HEK293 (cell line): ENCODE measurements at regions not wholly inside any gene's neighbourhood (a gene's known extent, or its start where the extent isn't known, plus 50 kb on each side); places are given as distances from the start of the nearest gene placed in this dataset.

Experiments
- CTCF ChIA-PET: fragments of 350-600 bp; formaldehyde crosslinking; extraction: SDS; loops from one replicate; lab custom pipeline; 2021; ENCODE audit warnings: antibody characterized with exemption; lab: Yijun Ruan, JAX
- POLR2A ChIA-PET: fragments of 300-600 bp; formaldehyde crosslinking; extraction: SDS; loops from one replicate; lab custom pipeline; 2020; ENCODE audit warnings: antibody characterized with exemption, inconsistent platforms; lab: Yijun Ruan, JAX
- H3K27ac ChIP-seq: fragments of 200-500 bp; sonication (Bioruptor generic); 2 replicates; pipeline ENCODE4 v1.5.1; 2014; ENCODE audit warnings: low read depth, low read length, control low read depth, inconsistent platforms; ENCODE audit errors: extremely low read depth
- H3K36me3 ChIP-seq, 2 experiments: fragments of 200-500 bp in 1 of 2; sonication (Bioruptor generic) in 1 of 2; 1 replicate in 1 of 2; 2 replicates in 1 of 2; pipeline ENCODE4 v1.5.1; 2014 to 2017; ENCODE audit warnings: inconsistent platforms in 2 of 2, low read length in 2 of 2; ENCODE audit not compliant: control insufficient read depth in 2 of 2, insufficient read depth in 1 of 2
- H3K4me1 ChIP-seq: fragments of 200-500 bp; sonication (Bioruptor generic); 2 replicates; pipeline ENCODE4 v1.5.1; 2014; ENCODE audit warnings: mild to moderate bottlenecking, low read length, inconsistent platforms; ENCODE audit not compliant: control insufficient read depth, insufficient read depth
- H3K4me3 ChIP-seq: 2 replicates; pipeline ENCODE4 v1.5.1; 2011; ENCODE audit warnings: low read depth, mild to moderate bottlenecking, control low read depth, low read length, moderate library complexity
- H3K9me3 ChIP-seq: fragments of 200-500 bp; sonication (Bioruptor generic); 2 replicates; pipeline ENCODE4 v1.5.1; 2014; ENCODE audit warnings: low read depth, low read length, inconsistent platforms; ENCODE audit not compliant: control insufficient read depth, insufficient read depth
- GFI1B ChIP-seq: fragments of 450-650 bp; formaldehyde crosslinking; IDR thresholded peaks from 2 replicates; pipeline ENCODE4 v1.5.1; 2016; ENCODE audit warnings: missing biosample characterization, missing genetic modification characterization
- KLF10 ChIP-seq: fragments of 450-650 bp; IDR thresholded peaks from 2 replicates; pipeline ENCODE4 v1.5.1; 2018; ENCODE audit warnings: missing biosample characterization, mild to moderate bottlenecking, missing genetic modification characterization
- SCRT2 ChIP-seq: fragments of 450-650 bp; formaldehyde crosslinking; IDR thresholded peaks from 2 replicates; pipeline ENCODE4 v1.5.1; 2016; ENCODE audit warnings: missing biosample characterization, missing genetic modification characterization
- ZIC2 ChIP-seq: fragments of 450-650 bp; formaldehyde crosslinking; IDR thresholded peaks from 2 replicates; pipeline ENCODE4 v1.5.1; 2016; ENCODE audit warnings: missing biosample characterization, missing genetic modification characterization
- ZNF132 ChIP-seq: fragments of 450-650 bp; formaldehyde crosslinking; IDR thresholded peaks from 2 replicates; pipeline ENCODE4 v1.5.1; 2017; ENCODE audit warnings: missing biosample characterization, missing genetic modification characterization, borderline replicate concordance
- ZNF248 ChIP-seq: fragments of 450-650 bp; formaldehyde crosslinking; IDR thresholded peaks from 2 replicates; pipeline ENCODE4 v1.5.1; 2017; ENCODE audit warnings: missing biosample characterization, missing genetic modification characterization
- ZNF37A ChIP-seq: fragments of 450-650 bp; IDR thresholded peaks from 2 replicates; pipeline ENCODE4 v1.5.1; 2018; ENCODE audit warnings: missing biosample characterization, missing genetic modification characterization
- ZNF394 ChIP-seq: fragments of 450-650 bp; formaldehyde crosslinking; IDR thresholded peaks from 2 replicates; pipeline ENCODE4 v1.5.1; 2016; ENCODE audit warnings: missing biosample characterization, missing genetic modification characterization, mild to moderate bottlenecking, moderate library complexity, borderline replicate concordance
- ZNF404 ChIP-seq: fragments of 450-650 bp; formaldehyde crosslinking; IDR thresholded peaks from 2 replicates; pipeline ENCODE4 v1.5.1; 2017; ENCODE audit warnings: missing biosample characterization, missing genetic modification characterization
- ZNF416 ChIP-seq: fragments of 450-650 bp; formaldehyde crosslinking; IDR thresholded peaks from 2 replicates; pipeline ENCODE4 v1.5.1; 2016; ENCODE audit warnings: missing biosample characterization, missing genetic modification characterization
- ZNF558 ChIP-seq: fragments of 450-650 bp; formaldehyde crosslinking; IDR thresholded peaks from 2 replicates; pipeline ENCODE4 v1.5.1; 2016; ENCODE audit warnings: missing biosample characterization, missing genetic modification characterization
- TF ChIP-seq, protein P1 (sequence below): fragments of 450-650 bp; formaldehyde crosslinking; IDR thresholded peaks from 2 replicates; pipeline ENCODE4 v1.5.1; 2016; ENCODE audit warnings: missing biosample characterization, missing genetic modification characterization
- TF ChIP-seq, protein P2 (sequence below): fragments of 450-650 bp; formaldehyde crosslinking; conservative IDR thresholded peaks from 2 replicates; pipeline ENCODE4 v1.5.1; 2016; ENCODE audit warnings: low read depth, missing biosample characterization, missing genetic modification characterization
- TF ChIP-seq, protein P3 (sequence below): fragments of 450-650 bp; formaldehyde crosslinking; IDR thresholded peaks from 2 replicates; pipeline ENCODE4 v1.5.1; 2016; ENCODE audit warnings: missing biosample characterization, missing genetic modification characterization
- TF ChIP-seq, protein P4 (sequence below): fragments of 450-650 bp; formaldehyde crosslinking; IDR thresholded peaks from 2 replicates; pipeline ENCODE4 v1.5.1; 2017; ENCODE audit warnings: missing biosample characterization, missing genetic modification characterization
- TF ChIP-seq, protein P5 (sequence below): fragments of 450-650 bp; IDR thresholded peaks from 2 replicates; pipeline ENCODE4 v1.5.1; 2018; ENCODE audit warnings: missing biosample characterization, mild to moderate bottlenecking, missing genetic modification characterization
- TF ChIP-seq, protein P6 (sequence below): fragments of 450-650 bp; formaldehyde crosslinking; IDR thresholded peaks from 2 replicates; pipeline ENCODE4 v1.5.1; 2017; ENCODE audit warnings: missing biosample characterization, mild to moderate bottlenecking, missing genetic modification characterization, moderate library complexity
- TF ChIP-seq, protein P7 (sequence below): fragments of 450-650 bp; formaldehyde crosslinking; IDR thresholded peaks from 2 replicates; pipeline ENCODE4 v1.5.1; 2016; ENCODE audit warnings: missing biosample characterization, missing genetic modification characterization

DNA sequence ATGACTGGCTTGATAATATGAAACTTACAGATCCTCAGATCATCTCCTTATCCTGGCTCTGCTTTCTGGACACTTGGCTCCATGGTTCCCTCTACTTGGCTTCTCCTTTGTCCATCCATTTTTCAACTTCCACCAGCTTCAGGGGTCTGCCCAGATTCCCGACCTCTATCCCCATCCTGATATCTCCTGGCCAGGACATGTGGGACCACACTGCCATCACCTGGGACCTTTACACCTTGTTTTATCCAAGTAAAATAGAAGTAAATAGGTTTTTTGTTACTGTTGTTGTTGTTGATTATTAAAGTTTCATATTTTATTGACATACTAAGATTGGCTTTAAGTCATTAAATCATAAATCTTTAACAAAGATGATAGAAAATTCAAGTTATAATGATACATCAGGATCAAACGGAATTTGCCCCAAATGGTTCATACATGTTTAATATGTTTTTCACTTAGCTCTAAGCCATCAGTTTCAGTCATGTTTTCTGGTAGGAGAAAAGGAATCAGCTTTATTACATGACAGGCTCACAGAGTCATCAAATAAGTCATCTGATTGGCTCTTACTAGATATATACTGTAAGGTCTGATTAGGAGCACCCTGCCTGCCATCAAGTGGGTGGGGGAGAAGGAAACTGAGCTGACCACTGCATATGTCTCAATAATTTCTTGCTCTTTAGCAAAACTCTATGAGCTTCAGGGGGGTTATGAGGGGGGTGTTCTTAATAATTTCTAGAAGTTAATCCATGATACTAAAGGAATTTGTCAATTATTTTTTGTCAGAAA is 111.5 kb upstream of the AHR start (continued):
- TF ChIP-seq, protein P1, sequence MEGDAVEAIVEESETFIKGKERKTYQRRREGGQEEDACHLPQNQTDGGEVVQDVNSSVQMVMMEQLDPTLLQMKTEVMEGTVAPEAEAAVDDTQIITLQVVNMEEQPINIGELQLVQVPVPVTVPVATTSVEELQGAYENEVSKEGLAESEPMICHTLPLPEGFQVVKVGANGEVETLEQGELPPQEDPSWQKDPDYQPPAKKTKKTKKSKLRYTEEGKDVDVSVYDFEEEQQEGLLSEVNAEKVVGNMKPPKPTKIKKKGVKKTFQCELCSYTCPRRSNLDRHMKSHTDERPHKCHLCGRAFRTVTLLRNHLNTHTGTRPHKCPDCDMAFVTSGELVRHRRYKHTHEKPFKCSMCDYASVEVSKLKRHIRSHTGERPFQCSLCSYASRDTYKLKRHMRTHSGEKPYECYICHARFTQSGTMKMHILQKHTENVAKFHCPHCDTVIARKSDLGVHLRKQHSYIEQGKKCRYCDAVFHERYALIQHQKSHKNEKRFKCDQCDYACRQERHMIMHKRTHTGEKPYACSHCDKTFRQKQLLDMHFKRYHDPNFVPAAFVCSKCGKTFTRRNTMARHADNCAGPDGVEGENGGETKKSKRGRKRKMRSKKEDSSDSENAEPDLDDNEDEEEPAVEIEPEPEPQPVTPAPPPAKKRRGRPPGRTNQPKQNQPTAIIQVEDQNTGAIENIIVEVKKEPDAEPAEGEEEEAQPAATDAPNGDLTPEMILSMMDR (tag by site-specific recombination), result no peak
- TF ChIP-seq ZNF394 (no peak), ZNF558 (tag by site-specific recombination) (no peak), SCRT2 (no peak), ZNF248 (tag by site-specific recombination) (no peak), KLF10 (no peak)
- TF ChIP-seq, protein P2, sequence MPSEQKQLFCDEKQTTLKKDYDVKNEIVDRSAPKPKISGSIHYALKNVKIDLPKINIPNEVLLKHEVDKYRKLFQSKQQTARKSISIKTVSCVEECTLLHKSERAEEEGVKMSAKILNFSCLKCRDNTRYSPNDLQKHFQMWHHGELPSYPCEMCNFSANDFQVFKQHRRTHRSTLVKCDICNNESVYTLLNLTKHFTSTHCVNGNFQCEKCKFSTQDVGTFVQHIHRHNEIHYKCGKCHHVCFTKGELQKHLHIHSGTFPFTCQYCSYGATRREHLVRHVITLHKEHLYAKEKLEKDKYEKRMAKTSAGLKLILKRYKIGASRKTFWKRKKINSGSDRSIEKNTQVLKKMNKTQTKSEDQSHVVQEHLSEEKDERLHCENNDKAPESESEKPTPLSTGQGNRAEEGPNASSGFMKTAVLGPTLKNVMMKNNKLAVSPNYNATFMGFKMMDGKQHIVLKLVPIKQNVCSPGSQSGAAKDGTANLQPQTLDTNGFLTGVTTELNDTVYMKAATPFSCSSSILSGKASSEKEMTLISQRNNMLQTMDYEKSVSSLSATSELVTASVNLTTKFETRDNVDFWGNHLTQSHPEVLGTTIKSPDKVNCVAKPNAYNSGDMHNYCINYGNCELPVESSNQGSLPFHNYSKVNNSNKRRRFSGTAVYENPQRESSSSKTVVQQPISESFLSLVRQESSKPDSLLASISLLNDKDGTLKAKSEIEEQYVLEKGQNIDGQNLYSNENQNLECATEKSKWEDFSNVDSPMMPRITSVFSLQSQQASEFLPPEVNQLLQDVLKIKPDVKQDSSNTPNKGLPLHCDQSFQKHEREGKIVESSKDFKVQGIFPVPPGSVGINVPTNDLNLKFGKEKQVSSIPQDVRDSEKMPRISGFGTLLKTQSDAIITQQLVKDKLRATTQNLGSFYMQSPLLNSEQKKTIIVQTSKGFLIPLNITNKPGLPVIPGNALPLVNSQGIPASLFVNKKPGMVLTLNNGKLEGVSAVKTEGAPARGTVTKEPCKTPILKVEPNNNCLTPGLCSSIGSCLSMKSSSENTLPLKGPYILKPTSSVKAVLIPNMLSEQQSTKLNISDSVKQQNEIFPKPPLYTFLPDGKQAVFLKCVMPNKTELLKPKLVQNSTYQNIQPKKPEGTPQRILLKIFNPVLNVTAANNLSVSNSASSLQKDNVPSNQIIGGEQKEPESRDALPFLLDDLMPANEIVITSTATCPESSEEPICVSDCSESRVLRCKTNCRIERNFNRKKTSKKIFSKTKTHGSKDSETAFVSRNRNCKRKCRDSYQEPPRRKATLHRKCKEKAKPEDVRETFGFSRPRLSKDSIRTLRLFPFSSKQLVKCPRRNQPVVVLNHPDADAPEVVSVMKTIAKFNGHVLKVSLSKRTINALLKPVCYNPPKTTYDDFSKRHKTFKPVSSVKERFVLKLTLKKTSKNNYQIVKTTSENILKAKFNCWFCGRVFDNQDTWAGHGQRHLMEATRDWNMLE (tag by site-specific recombination), result no peak
- TF ChIP-seq, protein P3, sequence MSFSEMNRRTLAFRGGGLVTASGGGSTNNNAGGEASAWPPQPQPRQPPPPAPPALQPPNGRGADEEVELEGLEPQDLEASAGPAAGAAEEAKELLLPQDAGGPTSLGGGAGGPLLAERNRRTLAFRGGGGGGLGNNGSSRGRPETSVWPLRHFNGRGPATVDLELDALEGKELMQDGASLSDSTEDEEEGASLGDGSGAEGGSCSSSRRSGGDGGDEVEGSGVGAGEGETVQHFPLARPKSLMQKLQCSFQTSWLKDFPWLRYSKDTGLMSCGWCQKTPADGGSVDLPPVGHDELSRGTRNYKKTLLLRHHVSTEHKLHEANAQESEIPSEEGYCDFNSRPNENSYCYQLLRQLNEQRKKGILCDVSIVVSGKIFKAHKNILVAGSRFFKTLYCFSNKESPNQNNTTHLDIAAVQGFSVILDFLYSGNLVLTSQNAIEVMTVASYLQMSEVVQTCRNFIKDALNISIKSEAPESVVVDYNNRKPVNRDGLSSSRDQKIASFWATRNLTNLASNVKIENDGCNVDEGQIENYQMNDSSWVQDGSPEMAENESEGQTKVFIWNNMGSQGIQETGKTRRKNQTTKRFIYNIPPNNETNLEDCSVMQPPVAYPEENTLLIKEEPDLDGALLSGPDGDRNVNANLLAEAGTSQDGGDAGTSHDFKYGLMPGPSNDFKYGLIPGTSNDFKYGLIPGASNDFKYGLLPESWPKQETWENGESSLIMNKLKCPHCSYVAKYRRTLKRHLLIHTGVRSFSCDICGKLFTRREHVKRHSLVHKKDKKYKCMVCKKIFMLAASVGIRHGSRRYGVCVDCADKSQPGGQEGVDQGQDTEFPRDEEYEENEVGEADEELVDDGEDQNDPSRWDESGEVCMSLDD (tag by site-specific recombination), result no peak
- TF ChIP-seq, all 188 proteins: peak for 0

DNA sequence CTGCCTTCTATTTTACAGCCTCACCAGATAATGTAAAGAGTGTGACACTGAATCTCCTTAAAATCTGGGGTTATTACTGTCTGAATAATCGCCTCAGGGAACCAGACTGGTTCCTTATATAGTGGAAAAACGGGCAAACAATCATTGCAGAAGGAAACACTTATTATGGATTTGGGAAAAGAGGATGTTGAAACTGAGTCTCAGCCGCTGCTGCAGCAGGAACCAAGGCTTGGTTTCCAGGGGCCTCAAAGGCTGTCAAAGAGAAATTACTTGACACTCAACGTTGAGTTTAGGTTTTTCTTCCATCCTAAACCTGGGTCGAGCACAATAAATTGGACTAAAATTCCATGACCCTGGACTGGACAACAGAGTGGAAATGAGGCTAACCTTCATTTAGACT is 103.8 kb upstream of the AHR start:
- Histone ChIP-seq H3K4me1 (no peaks in the 10 kb centered on the region), H3K9me3 (no peaks in the 10 kb centered on the region), H3K4me3 (no peak overlapping the region), H3K27ac (no peak overlapping the region), H3K36me3 (no peaks in the 10 kb centered on the region)
- POLR2A ChIA-PET, result no interaction called here
- CTCF ChIA-PET, result no interaction called here
- no peak for TF ChIP-seq ZNF404 (tag by site-specific recombination)
- TF ChIP-seq, protein P4, sequence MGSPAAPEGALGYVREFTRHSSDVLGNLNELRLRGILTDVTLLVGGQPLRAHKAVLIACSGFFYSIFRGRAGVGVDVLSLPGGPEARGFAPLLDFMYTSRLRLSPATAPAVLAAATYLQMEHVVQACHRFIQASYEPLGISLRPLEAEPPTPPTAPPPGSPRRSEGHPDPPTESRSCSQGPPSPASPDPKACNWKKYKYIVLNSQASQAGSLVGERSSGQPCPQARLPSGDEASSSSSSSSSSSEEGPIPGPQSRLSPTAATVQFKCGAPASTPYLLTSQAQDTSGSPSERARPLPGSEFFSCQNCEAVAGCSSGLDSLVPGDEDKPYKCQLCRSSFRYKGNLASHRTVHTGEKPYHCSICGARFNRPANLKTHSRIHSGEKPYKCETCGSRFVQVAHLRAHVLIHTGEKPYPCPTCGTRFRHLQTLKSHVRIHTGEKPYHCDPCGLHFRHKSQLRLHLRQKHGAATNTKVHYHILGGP (tag by site-specific recombination), result no peak
- TF ChIP-seq ZNF37A, result no peak
- TF ChIP-seq, protein P5, sequence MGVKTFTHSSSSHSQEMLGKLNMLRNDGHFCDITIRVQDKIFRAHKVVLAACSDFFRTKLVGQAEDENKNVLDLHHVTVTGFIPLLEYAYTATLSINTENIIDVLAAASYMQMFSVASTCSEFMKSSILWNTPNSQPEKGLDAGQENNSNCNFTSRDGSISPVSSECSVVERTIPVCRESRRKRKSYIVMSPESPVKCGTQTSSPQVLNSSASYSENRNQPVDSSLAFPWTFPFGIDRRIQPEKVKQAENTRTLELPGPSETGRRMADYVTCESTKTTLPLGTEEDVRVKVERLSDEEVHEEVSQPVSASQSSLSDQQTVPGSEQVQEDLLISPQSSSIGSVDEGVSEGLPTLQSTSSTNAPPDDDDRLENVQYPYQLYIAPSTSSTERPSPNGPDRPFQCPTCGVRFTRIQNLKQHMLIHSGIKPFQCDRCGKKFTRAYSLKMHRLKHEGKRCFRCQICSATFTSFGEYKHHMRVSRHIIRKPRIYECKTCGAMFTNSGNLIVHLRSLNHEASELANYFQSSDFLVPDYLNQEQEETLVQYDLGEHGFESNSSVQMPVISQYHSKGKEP (tag by site-specific recombination), result no peak
- TF ChIP-seq GFI1B, result no peak
- no peak for TF ChIP-seq ZNF132 (tag by site-specific recombination)
- TF ChIP-seq ZIC2 (tag by site-specific recombination), result no peak
- TF ChIP-seq, protein P6, sequence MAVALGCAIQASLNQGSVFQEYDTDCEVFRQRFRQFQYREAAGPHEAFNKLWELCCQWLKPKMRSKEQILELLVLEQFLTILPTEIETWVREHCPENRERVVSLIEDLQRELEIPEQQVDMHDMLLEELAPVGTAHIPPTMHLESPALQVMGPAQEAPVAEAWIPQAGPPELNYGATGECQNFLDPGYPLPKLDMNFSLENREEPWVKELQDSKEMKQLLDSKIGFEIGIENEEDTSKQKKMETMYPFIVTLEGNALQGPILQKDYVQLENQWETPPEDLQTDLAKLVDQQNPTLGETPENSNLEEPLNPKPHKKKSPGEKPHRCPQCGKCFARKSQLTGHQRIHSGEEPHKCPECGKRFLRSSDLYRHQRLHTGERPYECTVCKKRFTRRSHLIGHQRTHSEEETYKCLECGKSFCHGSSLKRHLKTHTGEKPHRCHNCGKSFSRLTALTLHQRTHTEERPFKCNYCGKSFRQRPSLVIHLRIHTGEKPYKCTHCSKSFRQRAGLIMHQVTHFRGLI (tag by site-specific recombination), result no peak
- no peak for TF ChIP-seq ZNF416
- TF ChIP-seq, protein P7, sequence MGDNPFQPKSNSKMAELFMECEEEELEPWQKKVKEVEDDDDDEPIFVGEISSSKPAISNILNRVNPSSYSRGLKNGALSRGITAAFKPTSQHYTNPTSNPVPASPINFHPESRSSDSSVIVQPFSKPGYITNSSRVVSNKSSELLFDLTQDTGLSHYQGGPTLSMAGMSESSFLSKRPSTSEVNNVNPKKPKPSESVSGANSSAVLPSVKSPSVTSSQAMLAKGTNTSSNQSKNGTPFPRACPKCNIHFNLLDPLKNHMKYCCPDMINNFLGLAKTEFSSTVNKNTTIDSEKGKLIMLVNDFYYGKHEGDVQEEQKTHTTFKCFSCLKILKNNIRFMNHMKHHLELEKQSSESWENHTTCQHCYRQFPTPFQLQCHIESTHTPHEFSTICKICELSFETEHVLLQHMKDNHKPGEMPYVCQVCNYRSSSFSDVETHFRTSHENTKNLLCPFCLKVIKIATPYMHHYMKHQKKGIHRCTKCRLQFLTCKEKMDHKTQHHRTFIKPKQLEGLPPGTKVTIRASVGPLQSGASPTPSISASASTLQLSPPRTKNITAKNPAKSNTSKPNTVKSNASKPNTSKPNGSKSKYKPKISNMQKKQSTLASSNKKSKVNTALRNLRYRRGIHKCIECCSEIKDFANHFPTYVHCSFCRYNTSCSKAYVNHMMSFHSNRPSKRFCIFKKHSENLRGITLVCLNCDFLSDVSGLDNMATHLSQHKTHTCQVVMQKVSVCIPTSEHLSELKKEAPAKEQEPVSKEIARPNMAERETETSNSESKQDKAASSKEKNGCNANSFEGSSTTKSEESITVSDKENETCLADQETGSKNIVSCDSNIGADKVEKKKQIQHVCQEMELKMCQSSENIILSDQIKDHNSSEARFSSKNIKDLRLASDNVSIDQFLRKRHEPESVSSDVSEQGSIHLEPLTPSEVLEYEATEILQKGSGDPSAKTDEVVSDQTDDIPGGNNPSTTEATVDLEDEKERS, result no peak
